ENCODE measurements at regions not wholly inside any gene's neighbourhood (a gene's known extent, or its start where the extent isn't known, plus 50 kb on each side); places are given as distances from the start of the nearest gene placed in this dataset.

GRCh38 chr11:130720232-130721022, 195.9 kb downstream of the SNX19 start:
- TF ChIP-seq CTCF (conservative IDR thresholded peaks at IDR 0.05) (no peak), ZFX (IDR thresholded peaks at IDR 0.05) (no peak)

Measured in C4-2B (cell line).